ENCODE measurements at regions not wholly inside any gene's neighbourhood (a gene's known extent, or its start where the extent isn't known, plus 50 kb on each side); places are given as distances from the start of the nearest gene placed in this dataset.
"Not testable (repeated sequence)": the region's sequence is repeated elsewhere in the genome, so short reads cannot be mapped to it uniquely, and the experiment has no call there.

- no peaks in the 10 kb centered on the region for H3K4me1 Mint-ChIP-seq
- no peaks in the 10 kb centered on the region for H3K9me3 Mint-ChIP-seq
- no peaks in the 10 kb centered on the region for H3K27me3 Mint-ChIP-seq
- H3K27ac Mint-ChIP-seq = no peak overlapping the region
- H3K4me3 Mint-ChIP-seq = no peak overlapping the region
- H3K36me3 Mint-ChIP-seq = no peaks in the 10 kb centered on the region
Measured at GRCh38 chr18:1103537-1103936, 198.9 kb downstream of the ADCYAP1 start.

- H3K4me3 Mint-ChIP-seq = no peak overlapping the region
- H3K9me3 Mint-ChIP-seq = no peaks in the 10 kb centered on the region
- no peaks in the 10 kb centered on the region for H3K27me3 Mint-ChIP-seq
- no peaks in the 10 kb centered on the region for H3K36me3 Mint-ChIP-seq
- H3K4me1 Mint-ChIP-seq = no peaks in the 10 kb centered on the region
- H3K27ac Mint-ChIP-seq = no peak overlapping the region
Measured at GRCh38 chr18:1104181-1104881, 199.7 kb downstream of the ADCYAP1 start.

DNA sequence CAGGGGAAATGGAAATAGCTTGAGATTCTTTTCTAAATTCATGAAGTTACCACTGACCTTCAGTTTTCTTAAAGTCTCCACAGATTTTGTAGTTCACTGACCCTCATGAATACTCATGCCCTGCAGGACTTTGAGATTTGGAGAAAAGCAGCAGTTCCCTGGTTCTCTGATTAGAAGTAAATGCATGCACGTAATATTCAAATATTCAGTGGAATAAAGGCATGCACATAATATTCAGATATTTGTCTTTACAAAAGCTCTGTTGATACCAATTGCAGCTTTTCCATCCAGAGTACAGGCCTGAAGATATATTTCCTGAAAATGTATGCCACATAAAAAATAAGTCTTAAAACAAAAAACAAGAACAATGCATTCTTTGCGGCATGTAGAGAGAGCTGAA, 219.8 kb downstream of the ADCYAP1 start:
- H3K27me3 Mint-ChIP-seq = no peaks in the 10 kb centered on the region
- no peak overlapping the region for H3K4me3 Mint-ChIP-seq
- no peaks in the 10 kb centered on the region for H3K36me3 Mint-ChIP-seq
- H3K27ac Mint-ChIP-seq = no peak overlapping the region
- H3K4me1 Mint-ChIP-seq = no peaks in the 10 kb centered on the region
- peaks cover 6% of the 10 kb centered on the region for H3K9me3 Mint-ChIP-seq

DNA sequence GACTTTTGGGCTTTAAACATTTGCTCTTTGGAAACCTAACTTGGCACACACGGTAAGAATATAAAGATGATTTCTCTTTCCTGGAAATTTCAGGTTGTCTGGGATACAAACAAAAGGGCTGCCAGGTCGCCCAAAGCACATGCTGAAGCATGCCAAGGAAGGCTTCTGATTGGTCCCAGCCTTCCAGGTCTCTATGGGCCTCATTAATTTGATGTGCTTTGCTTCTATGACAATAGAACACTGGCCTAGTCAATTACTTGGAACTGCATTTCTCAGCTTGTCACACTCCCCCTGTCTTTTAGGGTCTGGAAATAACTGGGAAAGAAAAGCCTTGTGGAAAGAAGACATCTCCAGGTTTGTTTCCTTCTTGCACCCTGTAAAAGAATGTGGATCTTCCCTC, 228.9 kb downstream of the ADCYAP1 start:
- no peak overlapping the region for H3K4me3 Mint-ChIP-seq
- no peaks in the 10 kb centered on the region for H3K4me1 Mint-ChIP-seq
- H3K27me3 Mint-ChIP-seq = no peaks in the 10 kb centered on the region
- H3K36me3 Mint-ChIP-seq = no peaks in the 10 kb centered on the region
- peaks cover 8% of the 10 kb centered on the region for H3K9me3 Mint-ChIP-seq
- no peak overlapping the region for H3K27ac Mint-ChIP-seq

GRCh38 chr18:1147730-1148129, 243.1 kb downstream of the ADCYAP1 start:
- Mint-ChIP-seq H3K36me3 (no peaks in the 10 kb centered on the region), H3K27ac (no peak overlapping the region), H3K4me1 (no peaks in the 10 kb centered on the region), H3K9me3 (peaks cover 13% of the 10 kb centered on the region), H3K4me3 (no peak overlapping the region), H3K27me3 (no peaks in the 10 kb centered on the region)

DNA sequence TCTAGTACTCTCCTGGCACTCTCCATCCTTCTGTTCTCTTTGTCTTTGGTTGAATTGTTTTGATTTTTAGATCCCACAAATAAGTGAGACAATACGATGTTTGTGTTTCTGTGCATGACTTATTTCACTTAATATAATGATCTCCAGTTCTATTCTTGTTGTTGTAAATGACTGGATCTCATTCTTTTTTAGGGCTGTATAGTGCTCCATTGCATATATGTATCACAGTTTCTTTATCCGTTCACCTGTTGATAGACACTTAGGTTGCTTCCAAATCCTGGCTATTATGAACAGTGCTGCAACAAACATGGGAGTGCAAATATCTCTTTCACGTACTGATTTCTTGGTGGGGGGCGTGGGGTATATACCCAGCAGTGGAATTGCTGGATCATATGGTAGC, 245.0 kb downstream of the ADCYAP1 start:
- Mint-ChIP-seq H3K4me3 (no peak overlapping the region), H3K27me3 (no peaks in the 10 kb centered on the region), H3K27ac (no peak overlapping the region), H3K4me1 (no peaks in the 10 kb centered on the region), H3K9me3 (peaks cover 13% of the 10 kb centered on the region), H3K36me3 (no peaks in the 10 kb centered on the region)

DNA sequence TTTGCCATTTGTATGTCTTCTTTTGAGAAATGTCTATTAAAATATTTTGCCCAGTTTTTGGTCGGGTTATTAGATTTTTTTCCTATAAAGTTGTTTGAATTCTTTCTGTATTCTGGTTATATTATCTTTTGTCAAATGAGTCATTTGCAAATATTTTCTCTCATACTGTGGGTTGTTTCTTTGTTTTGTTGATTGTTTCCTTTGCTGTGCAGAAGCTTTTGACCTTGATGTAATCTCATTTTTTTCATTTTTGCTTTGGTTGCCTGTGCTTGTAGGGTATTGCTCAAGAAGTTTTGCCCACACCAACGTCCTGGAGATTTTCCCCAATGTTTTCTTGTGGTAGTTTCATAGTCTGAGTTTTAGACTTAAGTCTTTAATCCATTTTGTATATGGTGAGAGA, 245.7 kb downstream of the ADCYAP1 start:
- H3K4me3 Mint-ChIP-seq = no peak overlapping the region

DNA sequence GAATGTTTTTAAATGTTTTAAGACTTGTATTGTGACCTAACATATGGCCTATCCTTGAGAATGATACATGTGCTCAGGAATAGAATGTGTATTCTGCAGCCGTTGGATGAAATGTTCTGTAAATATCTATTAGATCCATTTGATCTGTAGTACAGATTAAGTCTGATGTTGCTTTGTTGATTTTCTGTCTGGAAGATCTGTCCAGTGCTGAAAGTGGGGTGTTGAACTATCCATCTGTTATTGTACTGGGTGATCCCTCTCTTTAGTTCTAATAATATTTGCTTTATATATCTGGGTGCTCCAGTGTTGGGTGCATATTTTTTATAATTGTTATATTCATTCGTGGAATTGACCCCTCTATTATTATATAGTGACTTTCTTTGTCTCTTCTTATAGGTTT, 248.3 kb downstream of the ADCYAP1 start:
- H3K27ac Mint-ChIP-seq, H3K36me3 Mint-ChIP-seq, H3K4me1 Mint-ChIP-seq, H3K4me3 Mint-ChIP-seq, H3K27me3 Mint-ChIP-seq: not testable (repeated sequence)
- H3K9me3 Mint-ChIP-seq = peaks cover 13% of the 10 kb centered on the region

More for the DNA sequence above, 245.7 kb downstream of the ADCYAP1 start:
- Mint-ChIP-seq H3K27me3 (no peaks in the 10 kb centered on the region), H3K27ac (no peak overlapping the region), H3K4me1 (no peaks in the 10 kb centered on the region), H3K36me3 (no peaks in the 10 kb centered on the region), H3K9me3 (peaks cover 13% of the 10 kb centered on the region)

- H3K36me3 Mint-ChIP-seq = no peaks in the 10 kb centered on the region
- H3K9me3 Mint-ChIP-seq = peaks cover 4% of the 10 kb centered on the region
- H3K4me3 Mint-ChIP-seq = no peak overlapping the region
- no peaks in the 10 kb centered on the region for H3K4me1 Mint-ChIP-seq
- no peaks in the 10 kb centered on the region for H3K27me3 Mint-ChIP-seq
- no peak overlapping the region for H3K27ac Mint-ChIP-seq
Measured at GRCh38 chr18:1173593-1173992, 268.9 kb downstream of the ADCYAP1 start.

GRCh38 chr18:1177232-1177631, 272.6 kb downstream of the ADCYAP1 start:
- Mint-ChIP-seq H3K9me3 (peaks cover 17% of the 10 kb centered on the region), H3K4me1 (no peaks in the 10 kb centered on the region), H3K27ac (no peak overlapping the region), H3K4me3 (no peak overlapping the region), H3K27me3 (no peaks in the 10 kb centered on the region), H3K36me3 (no peaks in the 10 kb centered on the region)

DNA sequence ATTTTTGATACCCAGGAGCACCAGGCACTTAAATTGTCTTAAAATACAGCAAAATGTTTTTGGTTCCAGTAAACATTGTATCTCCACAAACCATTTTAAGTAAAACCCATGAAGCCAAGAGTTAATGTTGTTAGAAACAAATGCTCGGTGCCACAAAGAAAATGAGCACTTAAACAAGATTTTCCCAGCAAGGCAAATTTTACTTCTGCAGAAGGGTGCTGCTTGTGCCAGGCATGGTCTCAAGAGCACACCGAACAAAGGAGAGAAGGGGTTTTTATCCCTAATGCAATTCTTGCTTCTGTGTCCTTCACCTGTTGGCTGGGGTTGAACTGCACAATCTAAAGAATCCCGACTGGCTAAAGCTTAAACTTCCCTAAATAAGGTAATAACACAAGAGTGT, 286.7 kb downstream of the ADCYAP1 start:
- H3K4me1 Mint-ChIP-seq = no peaks in the 10 kb centered on the region
- H3K27me3 Mint-ChIP-seq = no peaks in the 10 kb centered on the region
- H3K27ac Mint-ChIP-seq = no peak overlapping the region
- H3K9me3 Mint-ChIP-seq = peaks cover 11% of the 10 kb centered on the region
- no peaks in the 10 kb centered on the region for H3K36me3 Mint-ChIP-seq
- no peak overlapping the region for H3K4me3 Mint-ChIP-seq

GRCh38 chr18:1213126-1213525, 308.5 kb downstream of the ADCYAP1 start:
- no peak overlapping the region for H3K27ac Mint-ChIP-seq
- no peaks in the 10 kb centered on the region for H3K36me3 Mint-ChIP-seq
- H3K4me1 Mint-ChIP-seq = no peaks in the 10 kb centered on the region
- peaks cover 30% of the 10 kb centered on the region for H3K9me3 Mint-ChIP-seq
- no peaks in the 10 kb centered on the region for H3K27me3 Mint-ChIP-seq
- H3K4me3 Mint-ChIP-seq = no peak overlapping the region

GRCh38 chr18:1222880-1223279, 318.2 kb downstream of the ADCYAP1 start:
- H3K9me3 Mint-ChIP-seq = no peaks in the 10 kb centered on the region
- no peak overlapping the region for H3K4me3 Mint-ChIP-seq
- no peaks in the 10 kb centered on the region for H3K27me3 Mint-ChIP-seq
- no peaks in the 10 kb centered on the region for H3K4me1 Mint-ChIP-seq
- no peaks in the 10 kb centered on the region for H3K36me3 Mint-ChIP-seq
- H3K27ac Mint-ChIP-seq = no peak overlapping the region

DNA sequence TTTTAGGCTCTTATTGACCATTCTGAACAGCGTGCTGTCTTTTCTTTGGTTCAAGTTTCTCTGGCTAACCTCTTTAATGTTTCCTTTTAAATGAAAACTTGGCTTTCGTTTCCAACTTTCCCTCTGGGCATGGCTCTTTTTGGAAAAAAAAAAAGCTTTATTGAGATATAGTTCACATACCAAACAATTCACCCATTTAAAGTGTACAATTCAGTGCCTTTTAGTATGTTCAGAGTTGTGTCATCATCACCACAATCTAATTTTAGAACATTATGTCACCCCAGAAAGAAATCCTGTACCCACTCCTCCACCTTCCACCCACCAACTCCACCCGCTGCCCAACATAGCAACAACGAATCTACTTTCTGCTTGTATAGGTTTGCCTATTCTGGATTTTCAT, 322.4 kb downstream of the ADCYAP1 start:
- Mint-ChIP-seq H3K4me3 (no peak overlapping the region), H3K27me3 (no peaks in the 10 kb centered on the region), H3K27ac (no peak overlapping the region), H3K4me1 (no peaks in the 10 kb centered on the region), H3K36me3 (no peaks in the 10 kb centered on the region), H3K9me3 (peaks cover 5% of the 10 kb centered on the region)

GRCh38 chr18:1229634-1230033, 325.0 kb downstream of the ADCYAP1 start:
- Mint-ChIP-seq H3K27me3 (no peaks in the 10 kb centered on the region), H3K4me1 (no peaks in the 10 kb centered on the region), H3K36me3 (no peaks in the 10 kb centered on the region), H3K27ac (no peak overlapping the region), H3K4me3 (no peak overlapping the region), H3K9me3 (peaks cover 17% of the 10 kb centered on the region)

- Mint-ChIP-seq H3K4me1 (no peaks in the 10 kb centered on the region), H3K9me3 (peaks cover 23% of the 10 kb centered on the region), H3K27ac (no peak overlapping the region), H3K27me3 (no peaks in the 10 kb centered on the region), H3K4me3 (no peak overlapping the region), H3K36me3 (peaks cover 2% of the 10 kb centered on the region)
Measured at GRCh38 chr18:1232867-1233266, 328.2 kb downstream of the ADCYAP1 start.

DNA sequence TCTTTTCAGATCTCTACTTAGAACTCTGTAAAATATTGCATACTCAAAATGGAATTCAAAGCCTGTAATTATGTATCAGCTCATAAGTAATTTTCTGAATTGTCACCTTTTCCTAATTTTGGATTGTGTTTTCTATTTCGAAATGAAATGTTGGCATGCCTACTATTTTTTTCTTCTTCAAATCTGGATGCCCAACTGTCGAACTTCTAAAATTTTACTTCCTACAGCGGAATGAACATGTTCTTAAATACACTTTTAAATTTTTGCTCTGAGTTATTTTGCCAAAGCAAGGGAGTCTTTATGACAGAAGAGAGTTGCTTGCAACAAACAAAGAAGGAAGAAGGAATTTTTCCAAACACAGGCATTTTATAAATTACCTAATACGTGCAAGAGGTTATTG, 336.0 kb downstream of the ADCYAP1 start:
- H3K27ac Mint-ChIP-seq = no peak overlapping the region
- H3K36me3 Mint-ChIP-seq = peaks cover 2% of the 10 kb centered on the region
- H3K9me3 Mint-ChIP-seq = peaks cover 5% of the 10 kb centered on the region
- H3K4me3 Mint-ChIP-seq = no peak overlapping the region
- peaks cover 2% of the 10 kb centered on the region for H3K27me3 Mint-ChIP-seq
- no peaks in the 10 kb centered on the region for H3K4me1 Mint-ChIP-seq

Data from activated naive CD4-positive, alpha-beta T cell treated with anti-CD3 and anti-CD28 coated beads, Interleukin-2, amount 50 U/mL, for 24 hours (primary cell).